ENCODE measurements at regions not wholly inside any gene's neighbourhood (a gene's known extent, or its start where the extent isn't known, plus 50 kb on each side); places are given as distances from the start of the nearest gene placed in this dataset.

GRCh38 chr3:193773266-193774220 is 180.5 kb downstream of the OPA1 start:
- TF ChIP-seq POLR2A (IDR thresholded peaks at IDR 0.05): no peak
- no peak for TF ChIP-seq CTCF (IDR thresholded peaks at IDR 0.05)
